H1 (cell line): ENCODE measurements at regions not wholly inside any gene's neighbourhood (a gene's known extent, or its start where the extent isn't known, plus 50 kb on each side); places are given as distances from the start of the nearest gene placed in this dataset.
A peak's percentile ranks its signal among the peaks of the same experiment; 100 is the strongest.

Experiments used
- CTCF ChIA-PET: fragments of 300-600 bp; sonication (Branson Sonifier 250); formaldehyde crosslinking; loops from one replicate; lab custom pipeline; 2021; ENCODE audit not compliant: partially characterized antibody; lab: Charles Lee
- POLR2A ChIA-PET: fragments of 300-600 bp; sonication (Branson Sonifier 250); formaldehyde crosslinking; loops from one replicate; lab custom pipeline; 2021; ENCODE audit warnings: inconsistent platforms; ENCODE audit not compliant: partially characterized antibody; lab: Charles Lee
- DNase-seq, 2 experiments: peaks; one replicate each; pipeline versions ENCODE4 v3.0.0 to v3.0.0-alpha.2; 2010 to 2022; ENCODE audit warnings: low spot score in 2 of 2, low read depth in 1 of 2, mixed read lengths in 1 of 2
- FAIRE-seq: peaks from 2 replicates; lab custom pipeline; 2011; peaks lifted over from hg19 to GRCh38; lab: Jason Lieb, UNC
- H2AFZ ChIP-seq: 2 replicates; pipeline ENCODE4 v1.8.1; 2012; ENCODE audit warnings: low read length, inconsistent platforms
- H2AK5ac ChIP-seq: 2 replicates; pipeline ENCODE4 v1.6.1; 2013; ENCODE audit warnings: low read depth, low read length
- H2BK120ac ChIP-seq: replicated peaks from 2 replicates; pipeline ENCODE3; 2013; ENCODE audit warnings: low read depth, low read length, inconsistent platforms
- H2BK12ac ChIP-seq: 2 replicates; pipeline ENCODE4 v1.6.1; 2013; ENCODE audit warnings: low read depth, low read length
- H2BK15ac ChIP-seq: 2 replicates; pipeline ENCODE4 v1.6.1; 2013; ENCODE audit warnings: low read length
- H2BK20ac ChIP-seq: 2 replicates; pipeline ENCODE4 v1.6.1; 2013; ENCODE audit warnings: low read length
- H2BK5ac ChIP-seq: 2 replicates; pipeline ENCODE4 v1.6.1; 2013; ENCODE audit warnings: low read depth, low read length
- H3K14ac ChIP-seq: 2 replicates; pipeline ENCODE4 v1.6.1; 2013; ENCODE audit warnings: inconsistent platforms; ENCODE audit not compliant: insufficient read length
- H3K18ac ChIP-seq: 2 replicates; pipeline ENCODE4 v1.6.1; 2013; ENCODE audit warnings: low read length; ENCODE audit errors: extremely low read depth
- H3K23ac ChIP-seq: 2 replicates; pipeline ENCODE4 v1.6.1; 2013; ENCODE audit warnings: inconsistent platforms; ENCODE audit not compliant: insufficient read length
- H3K23me2 ChIP-seq: 2 replicates; pipeline ENCODE4 v1.6.1; 2013; ENCODE audit warnings: low read depth, low read length
- H3K27ac ChIP-seq: 2 replicates; pipeline ENCODE4 v1.6.1; 2011; ENCODE audit warnings: low read depth, low read length, inconsistent platforms
- H3K27me3 ChIP-seq, 4 experiments: replicated peaks in 1 of 4; 1 replicate in 1 of 4; 2 replicates in 3 of 4; pipeline versions ENCODE4 v1.6.1 to v1.8.1; 2011 to 2013; ENCODE audit warnings: low read length in 3 of 4, mild to moderate bottlenecking in 3 of 4, inconsistent platforms in 2 of 4, mixed read lengths in 2 of 4, moderate library complexity in 1 of 4; ENCODE audit not compliant: control insufficient read depth in 3 of 4, insufficient read depth in 3 of 4; ENCODE audit errors: extremely low read depth in 1 of 4
- H3K36me3 ChIP-seq, 4 experiments: 2 replicates each; pipeline versions ENCODE4 v1.6.1 to v1.8.1; 2011 to 2013; ENCODE audit warnings: mild to moderate bottlenecking in 4 of 4, low read length in 3 of 4, moderate library complexity in 2 of 4, control low read depth in 1 of 4, inconsistent platforms in 1 of 4; ENCODE audit not compliant: insufficient read depth in 4 of 4, control insufficient read depth in 2 of 4
- H3K4ac ChIP-seq: replicated peaks from 2 replicates; pipeline ENCODE3; 2013; ENCODE audit warnings: low read length, low read depth, mixed read lengths, inconsistent platforms; ENCODE audit not compliant: insufficient read length
- H3K4me1 ChIP-seq, 4 experiments: replicated peaks in 1 of 4; 1 replicate in 1 of 4; 2 replicates in 3 of 4; pipeline versions ENCODE4 v1.6.1 to v1.8.1; 2011 to 2013; ENCODE audit warnings: low read length in 3 of 4, inconsistent platforms in 2 of 4, mixed read lengths in 1 of 4; ENCODE audit not compliant: insufficient read depth in 4 of 4, control insufficient read depth in 3 of 4
- H3K4me2 ChIP-seq, 2 experiments: 2 replicates each; pipeline versions ENCODE4 v1.6.1 to v1.8.1; 2011 to 2013; ENCODE audit warnings: low read depth in 2 of 2, low read length in 2 of 2, control low read depth in 1 of 2, inconsistent platforms in 1 of 2, mild to moderate bottlenecking in 1 of 2; ENCODE audit not compliant: insufficient read depth in 1 of 2
- H3K4me3 ChIP-seq, 4 experiments: fragments of 200-600, 300-600 bp in 1 of 4; sonication (generic), shearing (Covaris generic), sonication (Bioruptor Twin) in 1 of 4; 2 replicates each; pipeline versions ENCODE4 v1.5.1 to v1.8.1; 2011 to 2016; ENCODE audit warnings: low read length in 4 of 4, low read depth in 3 of 4, control low read depth in 2 of 4, inconsistent platforms in 2 of 4, mild to moderate bottlenecking in 2 of 4, mixed read lengths in 1 of 4, moderate library complexity in 1 of 4; ENCODE audit not compliant: insufficient read depth in 2 of 4; ENCODE audit errors: extremely low read depth in 1 of 4
- H3K56ac ChIP-seq: replicated peaks from 2 replicates; pipeline ENCODE3; 2013; ENCODE audit warnings: low read depth, mild to moderate bottlenecking, mixed read lengths, low read length, inconsistent platforms; ENCODE audit not compliant: insufficient read length
- H3K79me1 ChIP-seq: 2 replicates; pipeline ENCODE4 v1.6.1; 2013; ENCODE audit warnings: low read depth, low read length, control low read depth
- H3K79me2 ChIP-seq, 2 experiments: 2 replicates each; pipeline versions ENCODE4 v1.6.1 to v1.8.1; 2012 to 2013; ENCODE audit warnings: low read length in 2 of 2, mild to moderate bottlenecking in 2 of 2, inconsistent platforms in 1 of 2; ENCODE audit not compliant: insufficient read depth in 2 of 2, control insufficient read depth in 1 of 2
- H3K9ac ChIP-seq, 4 experiments: replicated peaks in 1 of 4; 1 replicate in 1 of 4; 2 replicates in 3 of 4; pipeline versions ENCODE4 v1.6.1 to v1.8.1; 2011 to 2013; ENCODE audit warnings: low read depth in 3 of 4, low read length in 3 of 4, control low read depth in 2 of 4, mild to moderate bottlenecking in 2 of 4, moderate library complexity in 2 of 4, inconsistent platforms in 1 of 4; ENCODE audit errors: extremely low read depth in 1 of 4
- H3K9me3 ChIP-seq, 2 experiments: 2 replicates each; pipeline versions ENCODE4 v1.6.1 to v1.8.1; 2012 to 2013; ENCODE audit warnings: mild to moderate bottlenecking in 2 of 2, moderate library complexity in 2 of 2, control low read depth in 1 of 2, inconsistent platforms in 1 of 2, low read depth in 1 of 2, low read length in 1 of 2, mixed read lengths in 1 of 2; ENCODE audit not compliant: insufficient read depth in 2 of 2
- H4K20me1 ChIP-seq, 2 experiments: replicated peaks in 1 of 2; 2 replicates each; pipeline versions ENCODE3 to v1.8.1; 2011 to 2013; ENCODE audit warnings: inconsistent platforms in 2 of 2, low read length in 2 of 2, mild to moderate bottlenecking in 1 of 2; ENCODE audit not compliant: insufficient read depth in 2 of 2, control insufficient read depth in 1 of 2
- H4K5ac ChIP-seq: 2 replicates; pipeline ENCODE4 v1.6.1; 2013; ENCODE audit warnings: low read length, low read depth, mixed read lengths, inconsistent platforms; ENCODE audit not compliant: insufficient read length
- H4K8ac ChIP-seq: 2 replicates; pipeline ENCODE4 v1.8.0; 2013; ENCODE audit warnings: mild to moderate bottlenecking, moderate library complexity, low read length, inconsistent platforms; ENCODE audit not compliant: insufficient read depth; ENCODE audit errors: extremely low read depth
- H4K91ac ChIP-seq: replicated peaks from 2 replicates; pipeline ENCODE3; 2013; ENCODE audit warnings: low read length, mixed read lengths, inconsistent platforms; ENCODE audit not compliant: insufficient read length
- BACH1 ChIP-seq: IDR thresholded peaks from 2 replicates; pipeline ENCODE4 v1.6.1; 2012; ENCODE audit warnings: low read length, improper control_type of control experiment
- CEBPB ChIP-seq: IDR thresholded peaks from 2 replicates; pipeline ENCODE4 v1.6.1; 2012; ENCODE audit warnings: low read depth, low read length
- CHD1 ChIP-seq: IDR thresholded peaks from 2 replicates; pipeline ENCODE4 v1.6.1; 2012; ENCODE audit warnings: low read depth, low read length, improper control_type of control experiment
- CHD2 ChIP-seq: IDR thresholded peaks from 2 replicates; pipeline ENCODE4 v1.6.1; 2012; ENCODE audit warnings: low read length, improper control_type of control experiment
- CTBP2 ChIP-seq: IDR thresholded peaks from 2 replicates; pipeline ENCODE4 v1.7.0; 2011; ENCODE audit warnings: borderline replicate concordance, mild to moderate bottlenecking, moderate library complexity, mixed read lengths, low read length; ENCODE audit not compliant: insufficient read depth, insufficient read length
- EGR1 ChIP-seq: IDR thresholded peaks from 2 replicates; pipeline ENCODE4 v1.6.1; 2011; ENCODE audit warnings: low read depth, low read length, borderline replicate concordance
- GABPA ChIP-seq: IDR thresholded peaks from 2 replicates; pipeline ENCODE4 v1.6.1; 2011; ENCODE audit warnings: mild to moderate bottlenecking, low read length, moderate library complexity, borderline replicate concordance; ENCODE audit not compliant: insufficient read depth
- RBBP5 ChIP-seq: IDR thresholded peaks from 2 replicates; pipeline ENCODE4 v1.7.1; 2012; ENCODE audit warnings: low read depth, mild to moderate bottlenecking, inconsistent platforms, low read length, moderate library complexity, borderline replicate concordance
- RNF2 ChIP-seq: fragments of 200-900, 300-1000 bp; sonication (generic); IDR thresholded peaks from 2 replicates; pipeline ENCODE4 v1.7.1; 2016; ENCODE audit warnings: borderline replicate concordance, low read depth, mild to moderate bottlenecking, antibody characterized with exemption, low read length; ENCODE audit not compliant: poor library complexity, severe bottlenecking; ENCODE audit errors: missing control alignments
- SP2 ChIP-seq: IDR thresholded peaks from 2 replicates; pipeline ENCODE4 v1.6.1; 2012; ENCODE audit warnings: mild to moderate bottlenecking, low read length, inconsistent platforms
- ZNF274 ChIP-seq: IDR thresholded peaks from 2 replicates; pipeline ENCODE4 v1.7.0; 2012; ENCODE audit warnings: low read length, borderline replicate concordance; ENCODE audit errors: extremely low read depth
- WGBS, 2 experiments: shearing (Covaris generic) in 1 of 2; methylation state at CpG; one replicate each; pipeline versions ENCODE4 v1.1.6 to v1.1.7; 2013 to 2015; ENCODE audit warnings: low lambda C conversion rate in 2 of 2, mixed read lengths in 2 of 2, inconsistent platforms in 1 of 2, low coverage in 1 of 2, missing lambda C conversion rate in 1 of 2; ENCODE audit not compliant: insufficient replicate concordance in 2 of 2, insufficient coverage in 1 of 2, insufficient read length in 1 of 2; ENCODE audit errors: extremely low coverage in 1 of 2, missing lambda C conversion rate in 1 of 2; 5-methylcytosine and 5-hydroxymethylcytosine counted together
- TF ChIP-seq, protein P1 (sequence below): IDR thresholded peaks from 2 replicates; pipeline ENCODE4 v1.6.1; 2012; ENCODE audit warnings: inconsistent platforms

DNA sequence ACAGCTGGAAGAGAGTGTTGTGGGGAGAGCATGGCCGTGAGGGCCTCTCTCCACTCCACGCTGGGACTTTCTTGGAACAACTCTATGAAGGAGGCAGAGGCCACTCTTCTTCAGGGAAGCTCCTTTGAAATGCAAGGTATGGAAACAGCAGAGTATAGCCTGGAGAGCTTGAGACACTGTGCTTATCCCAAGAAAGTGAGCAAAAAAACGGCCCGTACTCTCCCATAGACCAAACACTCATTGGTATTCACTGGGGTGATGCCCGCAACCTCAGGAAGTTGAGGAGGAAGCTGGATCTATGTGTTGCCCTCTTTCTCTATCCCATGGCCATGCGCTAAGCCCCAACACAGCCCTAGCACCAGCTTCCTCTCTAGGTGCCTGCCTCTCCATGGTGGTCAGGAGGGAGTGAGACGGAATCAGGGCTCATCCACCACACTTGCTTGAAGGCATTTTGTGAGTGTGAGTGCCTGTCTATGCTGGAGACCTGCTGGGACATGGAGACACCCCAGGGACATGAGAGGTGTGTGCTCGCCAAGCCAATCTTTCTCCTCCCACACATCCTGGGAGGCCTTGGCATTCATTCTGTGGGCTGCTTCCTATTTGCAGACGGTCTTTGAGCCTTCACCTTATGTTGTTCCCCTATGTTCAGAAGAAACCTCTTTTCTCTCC is 616.6 kb downstream of the IRX1 start:
- H3K23me2 ChIP-seq, result no peaks in the 10 kb centered on the region; the same call in 1 of the 2 replicates
- H3K9me3 ChIP-seq, result 0 out of 4 replicates have a peak, but pooled peaks cover 0 to 4% of the 10 kb centered on the region in 2 experiments
- peak overlapping the region; percentile 5; the same call in 1 of the 2 replicates for H2BK5ac ChIP-seq
- H2BK20ac ChIP-seq, result no peak overlapping the region
- H2BK15ac ChIP-seq, result no peak overlapping the region
- peak overlapping the region; percentile 1 for H2BK120ac ChIP-seq
- no peak overlapping the region for H3K9ac ChIP-seq
- H3K79me2 ChIP-seq, result no peaks in the 10 kb centered on the region
- H2BK12ac ChIP-seq, result peak overlapping the region; percentile 6; the same call in 1 of the 2 replicates
- DNase-seq, result no peak
- H3K4me3 ChIP-seq, result peak overlapping the region in 1 of 4 experiments; percentile 33; a peak in 1 of 8 replicates
- no peak for FAIRE-seq
- no peak overlapping the region for H4K8ac ChIP-seq
- H3K56ac ChIP-seq, result no peak overlapping the region
- H3K4ac ChIP-seq, result no peak overlapping the region
- H4K20me1 ChIP-seq, result no peaks in the 10 kb centered on the region
- ChIA-PET POLR2A (no interaction called here), CTCF (interaction anchor here (0.6 to 1.5 kb wide), 4 partner anchors 12 to 23 kb away, joined by 3 read pairs; no protein-coding TSS in a partner anchor)
- no peak overlapping the region for H2AFZ ChIP-seq
- peak overlapping the region; percentile 38 for H4K91ac ChIP-seq
- H3K4me2 ChIP-seq, result peak overlapping the region; percentile 16 to 38; a peak in 3 of 4 replicates
- peak overlapping the region; percentile 39; the same call in 1 of the 2 replicates for H3K18ac ChIP-seq
- peaks cover 6 to 22% (median 18%) of the 10 kb centered on the region in 4 experiments for H3K4me1 ChIP-seq
- peaks cover 0 to 9% (median 0%) of the 10 kb centered on the region in 4 experiments; a peak in 2 of 7 replicates for H3K27me3 ChIP-seq
- H3K36me3 ChIP-seq, result no peaks in the 10 kb centered on the region
- 82% methylated on average over 9 of the region's 9 CpGs; no CpG with 5 or more reads in 1 of the 2 experiments for WGBS, 2 experiments
- H2AK5ac ChIP-seq, result peak overlapping the region; percentile 3; the same call in 1 of the 2 replicates
- H4K5ac ChIP-seq, result peak overlapping the region; percentile 41
- H3K23ac ChIP-seq, result no peak overlapping the region
- no peaks in the 10 kb centered on the region for H3K79me1 ChIP-seq
- no peak overlapping the region for H3K14ac ChIP-seq
- H3K27ac ChIP-seq, result no peak overlapping the region
- TF ChIP-seq CHD1, result no peak
- TF ChIP-seq CEBPB, result no peak
- TF ChIP-seq CTBP2, result no peak
- no peak for TF ChIP-seq RNF2
- TF ChIP-seq SP2, result no peak
- TF ChIP-seq, protein P1, sequence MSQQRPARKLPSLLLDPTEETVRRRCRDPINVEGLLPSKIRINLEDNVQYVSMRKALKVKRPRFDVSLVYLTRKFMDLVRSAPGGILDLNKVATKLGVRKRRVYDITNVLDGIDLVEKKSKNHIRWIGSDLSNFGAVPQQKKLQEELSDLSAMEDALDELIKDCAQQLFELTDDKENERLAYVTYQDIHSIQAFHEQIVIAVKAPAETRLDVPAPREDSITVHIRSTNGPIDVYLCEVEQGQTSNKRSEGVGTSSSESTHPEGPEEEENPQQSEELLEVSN, result no peak
- TF ChIP-seq GABPA, result no peak
- no peak for TF ChIP-seq BACH1
- no peak for TF ChIP-seq ZNF274
- no peak for TF ChIP-seq EGR1
- TF ChIP-seq RBBP5, result no peak
- no peak for TF ChIP-seq CHD2
